Psoas muscle (tissue), 7 donors: ENCODE measurements at regions not wholly inside any gene's neighbourhood (a gene's known extent, or its start where the extent isn't known, plus 50 kb on each side); places are given as distances from the start of the nearest gene placed in this dataset.

Source experiments
- ATAC-seq, 4 donors: fragments of 200-7000 bp; cut with Tn5 transposase; one replicate each; pipeline ENCODE4 v1.9.1; 2020; ENCODE audit warnings: moderate library complexity in 3 of 4, mild to moderate bottlenecking in 2 of 4
- DNase-seq, 2 donors: peaks; one replicate each; pipeline ENCODE4 v3.0.0-alpha.2; 2020
- H3K27ac ChIP-seq: fragments of 200-600 bp; one replicate; pipeline ENCODE4 v1.8.0; 2022
- H3K27me3 ChIP-seq, 3 donors: fragments of 200-600 bp in 1 of 3; one replicate each; pipeline versions ENCODE4 v1.6.1 to v1.8.0; 2013 to 2022; ENCODE audit warnings: low read length in 2 of 3, mild to moderate bottlenecking in 2 of 3, moderate library complexity in 1 of 3; ENCODE audit not compliant: insufficient read depth in 3 of 3
- H3K36me3 ChIP-seq, 2 donors: fragments of 200-600 bp in 1 of 2; one replicate each; pipeline versions ENCODE4 v1.6.1 to v1.8.0; 2013 to 2022; ENCODE audit warnings: low read depth in 1 of 2, mild to moderate bottlenecking in 1 of 2, moderate library complexity in 1 of 2; ENCODE audit not compliant: insufficient read depth in 1 of 2
- H3K4me1 ChIP-seq: fragments of 200-600 bp; one replicate; pipeline ENCODE4 v1.8.0; 2022
- H3K4me3 ChIP-seq: fragments of 200-600 bp; one replicate; pipeline ENCODE4 v1.8.0; 2022; ENCODE audit warnings: mild to moderate bottlenecking
- H3K9me3 ChIP-seq: fragments of 200-600 bp; one replicate; pipeline ENCODE4 v1.8.0; 2022
- CTCF ChIP-seq: fragments of 200-600 bp; IDR thresholded peaks from one replicate; pipeline ENCODE4 v1.8.0; 2022; ENCODE audit warnings: antibody characterized with exemption
- WGBS, 3 donors: extraction: QIAGEN DNeasy Blood & Tissue Kit; methylation state at CpG; one replicate each; pipeline versions ENCODE4 v1.1.6 to v1.1.7; 2013; 5-methylcytosine and 5-hydroxymethylcytosine counted together
- intact Hi-C, 2 donors: fragments of 100-400 bp; cut with DNase I; formaldehyde crosslinking; loops; one replicate each; pipeline versions ENCODE4 v1.11.0 to v1.14.2; 2022
- donor health status: healthy with polysubstance abuse.
- donor health status: DM: no; HTN: no; CAD: no; lungs with moderate emphysema.
- donor health status: Bipolar disorder and iron deficiency.
- donor health status: healthy.
- donor health status: DM: yes; HTN: yes; CAD: no.
- donor health status: DM: no; HTN: no; CAD: no.
- donor health status: DM: yes; HTN: yes; CAD: no.

DNA sequence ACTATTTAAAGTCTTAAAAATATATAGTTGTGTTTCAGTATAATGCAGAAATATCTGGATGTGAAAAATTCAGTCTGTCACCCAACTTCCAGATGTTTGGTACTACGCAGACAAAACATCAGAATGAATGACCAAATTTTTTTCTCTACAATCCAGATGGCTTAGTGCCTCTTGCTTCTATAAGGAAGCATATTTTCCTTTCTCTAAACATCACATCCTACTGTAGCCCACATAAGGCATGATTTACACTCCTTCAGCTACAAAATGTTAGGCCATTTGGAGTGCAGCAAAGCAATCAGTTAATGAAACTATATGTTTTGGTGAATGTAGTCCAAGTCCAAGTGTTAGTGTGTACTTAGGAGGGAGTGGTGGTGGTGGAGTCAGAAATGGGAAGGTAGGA lies 162.9 kb upstream of the SIX2 start:
- 88 to 93% (median 91%) methylated on average over 1 of the region's 1 CpG for WGBS, 3 donors
- intact Hi-C loops, result loop anchor here in 1 of 2 donors (5.0 kb wide), 1 partner anchor 55 kb away; no protein-coding TSS in a partner anchor
- DNase-seq, result no peak

GRCh38 chr2:45171136-45171501 lies 161.9 kb upstream of the SIX2 start:
- peak overlapping the region; percentile 33 for H3K27ac ChIP-seq
- peaks cover 11% of the 10 kb centered on the region for H3K4me1 ChIP-seq
- H3K36me3 ChIP-seq, result no peaks in the 10 kb centered on the region
- H3K27me3 ChIP-seq, result peaks cover 0 to 5% (median 0%) of the 10 kb centered on the region in 3 donors
- no peak for DNase-seq
- 36 to 46% (median 45%) methylated on average over 6 of the region's 6 CpGs for WGBS, 3 donors
- no peak for ATAC-seq
- intact Hi-C loops, result loop anchor here in 1 of 2 donors (5.0 kb wide), 1 partner anchor 56 kb away; no protein-coding TSS in a partner anchor
- no peaks in the 10 kb centered on the region for H3K9me3 ChIP-seq
- no peak for TF ChIP-seq CTCF
- H3K4me3 ChIP-seq, result no peak overlapping the region

More for the DNA sequence above, 162.9 kb upstream of the SIX2 start:
- H3K4me1 ChIP-seq, result peaks cover 11% of the 10 kb centered on the region
- H3K27me3 ChIP-seq, result peaks cover 0 to 5% (median 0%) of the 10 kb centered on the region in 3 donors
- no peak for TF ChIP-seq CTCF
- no peaks in the 10 kb centered on the region for H3K36me3 ChIP-seq
- no peak overlapping the region for H3K4me3 ChIP-seq
- H3K27ac ChIP-seq, result no peak overlapping the region
- ATAC-seq, result no peak
- no peaks in the 10 kb centered on the region for H3K9me3 ChIP-seq

DNA sequence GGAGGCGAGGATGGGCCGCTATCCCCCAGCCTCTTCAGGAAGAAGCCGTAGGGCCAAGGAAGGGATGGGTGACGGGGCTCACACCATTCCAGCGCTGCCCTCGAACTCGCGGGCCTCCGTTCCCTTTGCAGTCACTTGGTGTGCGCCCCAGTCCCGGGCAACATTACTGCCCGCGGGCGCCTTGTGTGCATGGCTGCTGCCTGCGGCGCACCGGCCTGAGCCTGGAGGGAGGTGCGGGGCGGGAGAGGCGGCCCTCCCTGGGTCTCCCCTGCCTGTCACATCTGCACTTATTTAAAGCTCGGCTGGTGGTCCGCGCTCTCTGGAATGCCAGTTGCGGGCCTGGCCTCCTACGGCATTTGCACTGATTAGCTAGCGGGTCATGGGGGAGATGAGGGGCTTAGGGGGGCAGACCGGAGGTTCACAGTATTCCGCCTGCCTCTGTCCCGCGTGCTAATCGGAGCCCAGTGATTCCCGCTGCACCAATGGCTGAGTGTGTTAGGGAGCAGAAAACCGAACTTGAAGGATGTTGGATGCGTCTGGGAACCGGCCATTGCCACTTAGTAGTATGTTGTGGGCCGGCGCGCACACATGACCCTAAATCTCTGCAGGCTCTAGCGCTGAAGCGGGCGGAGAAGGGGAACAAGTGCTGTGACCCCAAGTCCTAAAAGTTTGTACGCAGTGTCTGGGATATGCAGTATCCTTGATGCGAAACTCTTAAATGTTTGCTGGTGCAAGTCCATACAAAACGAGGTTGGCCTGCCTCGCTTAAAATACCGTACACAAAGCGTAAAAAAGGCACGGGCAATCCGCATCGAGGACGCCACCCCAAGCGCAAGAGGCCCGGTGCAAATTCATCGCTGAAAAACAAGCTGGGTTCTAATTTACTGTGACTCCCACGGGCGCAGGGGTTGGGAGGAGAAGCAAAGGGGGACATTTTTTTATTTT lies 161.2 kb upstream of the SIX2 start:
- Histone ChIP-seq H3K27ac (peak overlapping the region; percentile 72), H3K27me3 (peaks cover 0 to 5% (median 0%) of the 10 kb centered on the region in 3 donors), H3K4me1 (peaks cover 11% of the 10 kb centered on the region), H3K36me3 (no peaks in the 10 kb centered on the region), H3K9me3 (no peaks in the 10 kb centered on the region), H3K4me3 (peak overlapping the region; percentile 82)
- WGBS, 3 donors, result 67 to 75% (median 67%) methylated on average over 53 to 56 of the region's 56 CpGs
- ATAC-seq (peak in 1 of 4 donors; percentile 1), DNase-seq (no peak)
- intact Hi-C loops, result loop anchor here in 1 of 2 donors (5.0 kb wide), 1 partner anchor 57 kb away; no protein-coding TSS in a partner anchor
- TF ChIP-seq CTCF, result no peak

DNA sequence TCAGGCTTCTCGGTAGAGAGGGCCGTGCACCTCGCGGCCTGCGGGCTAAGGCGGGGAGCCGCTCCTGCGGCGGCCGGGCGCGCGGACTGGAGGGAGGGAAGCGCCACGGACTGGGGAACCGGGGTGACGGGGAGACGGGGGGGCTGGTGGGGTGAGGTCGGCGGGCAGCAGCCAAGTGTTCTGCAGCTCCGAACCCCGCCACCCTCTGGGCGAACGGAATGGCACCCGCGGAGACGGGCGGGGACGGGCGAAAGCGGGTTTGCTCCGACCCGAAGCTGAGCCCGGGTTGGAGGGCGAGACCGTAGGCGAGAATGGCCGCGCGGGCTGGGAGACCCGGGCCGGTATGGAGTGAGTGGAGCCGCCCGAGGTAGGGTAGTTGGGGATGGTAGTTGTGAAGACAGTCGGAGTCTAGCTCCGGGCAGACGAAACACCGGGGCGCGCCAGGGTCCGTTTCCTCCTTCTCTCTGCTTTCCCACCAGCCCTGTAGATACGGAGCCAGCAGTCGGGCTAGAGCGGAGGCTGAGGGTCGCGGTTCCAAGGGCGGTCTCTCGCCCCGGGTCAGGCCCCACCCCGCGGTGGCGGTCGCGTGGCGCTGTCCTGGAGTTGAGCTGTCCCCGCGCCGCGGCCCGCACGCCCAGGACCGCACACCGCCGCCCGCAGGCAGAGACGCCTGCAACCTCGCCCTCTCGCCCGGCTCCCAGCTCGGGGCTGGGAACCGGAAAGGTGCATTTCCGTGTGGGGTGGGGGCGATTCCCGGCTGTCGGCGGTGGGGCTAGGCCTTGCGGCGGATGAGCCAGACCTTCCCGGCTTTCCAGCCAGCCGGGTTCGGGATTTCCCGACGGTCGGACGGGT lies 160.3 kb upstream of the SIX2 start:
- H3K36me3 ChIP-seq, result no peaks in the 10 kb centered on the region
- DNase-seq (peak; percentile 45 to 62), ATAC-seq (peak; percentile 53 to 70 (median 57))
- peaks cover 11% of the 10 kb centered on the region for H3K4me1 ChIP-seq
- TF ChIP-seq CTCF, result no peak
- peak overlapping the region; percentile 82 for H3K4me3 ChIP-seq
- peak overlapping the region; percentile 72 for H3K27ac ChIP-seq
- WGBS, 3 donors, result 5 to 8% (median 5%) methylated on average over 78 to 94 of the region's 95 CpGs
- intact Hi-C loops, result loop anchor here in 1 of 2 donors (5.0 to 10.0 kb wide), 3 partner anchors 58 to 325 kb away; no protein-coding TSS in a partner anchor
- no peaks in the 10 kb centered on the region for H3K9me3 ChIP-seq
- peaks cover 0 to 7% (median 0%) of the 10 kb centered on the region in 3 donors for H3K27me3 ChIP-seq
